HL-60/S4 (cell line): ENCODE measurements at regions not wholly inside any gene's neighbourhood (a gene's known extent, or its start where the extent isn't known, plus 50 kb on each side); places are given as distances from the start of the nearest gene placed in this dataset.
"Not testable (repeated sequence)": the region's sequence is repeated elsewhere in the genome, so short reads cannot be mapped to it uniquely, and the experiment has no call there.

ENCODE experiments used
- in situ Hi-C: fragments of 300-500 bp; cut with MboI; formaldehyde crosslinking; loops from 2 replicates; pipeline ENCODE4 v1.14.3; 2022; ENCODE audit warnings: low sequenced_read_pairs

DNA sequence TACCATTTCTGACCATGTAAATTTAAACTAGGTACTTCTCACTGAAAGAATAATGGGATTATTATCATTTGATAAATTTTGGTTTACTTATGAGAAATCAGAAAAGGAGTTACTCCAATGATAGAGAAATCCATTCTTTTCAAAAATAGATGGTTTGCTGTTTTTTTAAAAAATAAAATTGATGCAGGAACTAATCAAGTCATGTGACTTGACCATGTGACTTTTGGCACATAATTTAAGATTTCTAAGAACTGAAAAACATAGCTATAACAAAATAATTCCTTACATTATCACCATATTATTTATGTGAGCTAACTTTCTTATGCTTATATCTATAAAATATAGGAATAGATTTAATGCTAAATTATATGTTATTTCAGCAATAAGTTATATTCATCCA, 247.1 kb upstream of the FIGN start:
- in situ Hi-C loops = no loop called here

DNA sequence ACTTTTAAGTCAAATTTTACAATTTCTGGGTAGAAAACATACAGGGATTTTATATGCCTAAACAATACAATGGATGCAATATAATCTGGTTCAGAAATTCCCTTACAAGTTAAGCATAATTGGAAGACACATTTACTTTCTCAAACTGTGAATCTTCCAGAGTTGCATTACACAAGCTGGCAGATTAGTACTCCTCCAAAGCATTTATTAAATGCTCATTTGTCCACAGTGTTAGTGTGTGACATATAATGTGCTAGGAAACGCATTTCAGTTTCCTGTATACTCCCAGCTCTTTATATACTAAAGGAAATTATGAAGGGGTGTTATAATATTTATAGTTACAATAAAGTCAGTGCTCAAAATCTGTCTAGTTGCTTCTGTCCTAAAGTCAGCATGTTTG, 239.0 kb upstream of the FIGN start:
- in situ Hi-C loops = no loop called here

DNA sequence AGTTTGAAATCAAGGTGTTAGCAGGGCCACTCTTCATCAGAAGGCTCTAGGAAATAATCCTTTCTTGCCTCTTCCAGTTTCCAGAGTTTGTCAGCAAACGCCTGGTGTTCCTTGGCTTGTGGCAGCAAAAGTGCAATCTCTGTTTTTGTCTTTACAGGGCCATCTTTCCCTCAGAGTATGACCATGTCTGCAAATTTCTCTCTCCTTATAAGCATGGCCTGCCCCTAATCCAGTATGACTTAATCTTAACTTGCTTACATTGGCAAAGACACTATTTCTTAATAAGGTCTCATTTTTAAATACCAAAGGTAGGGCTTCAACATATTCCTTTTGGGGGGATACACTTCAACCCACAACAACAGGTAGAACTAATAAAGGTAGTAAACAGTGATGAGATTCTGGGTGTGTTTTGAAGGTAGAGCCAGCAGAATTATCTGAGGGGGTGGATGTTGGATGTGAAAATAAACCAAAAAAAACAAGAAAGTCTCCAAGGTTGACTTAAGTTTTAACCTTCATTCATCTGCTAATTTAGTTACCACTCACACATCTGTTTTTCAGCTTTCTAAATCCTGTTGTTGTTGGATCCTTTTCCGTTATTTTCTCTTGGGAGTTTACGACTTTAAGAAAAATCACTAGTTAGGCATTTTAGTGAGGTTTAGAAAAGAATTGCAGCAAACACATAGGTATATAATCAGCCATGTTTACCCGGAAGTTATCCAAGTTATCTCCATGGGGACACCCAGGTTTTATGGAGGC, 234.4 kb upstream of the FIGN start:
- in situ Hi-C loops = no loop called here

DNA sequence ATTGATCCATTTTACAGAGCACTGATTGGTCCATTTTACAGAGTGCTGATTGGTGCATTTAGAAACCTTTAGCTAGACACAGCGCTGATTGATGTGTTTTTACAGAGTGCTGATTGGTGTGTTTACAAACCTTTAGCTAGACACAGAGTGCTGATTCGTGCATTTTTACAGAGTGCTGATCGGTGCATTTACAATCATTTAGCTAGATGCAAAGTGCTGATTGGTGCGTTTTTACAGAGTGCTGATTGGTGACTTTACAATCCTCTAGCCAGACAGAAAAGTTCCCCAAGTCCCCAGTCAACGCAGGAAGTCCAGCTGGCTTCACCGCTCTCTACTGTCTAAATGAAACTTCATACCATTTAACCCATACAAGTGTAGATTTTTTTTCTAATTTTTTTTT, 228.5 kb upstream of the FIGN start:
- in situ Hi-C loops = not testable (repeated sequence)

DNA sequence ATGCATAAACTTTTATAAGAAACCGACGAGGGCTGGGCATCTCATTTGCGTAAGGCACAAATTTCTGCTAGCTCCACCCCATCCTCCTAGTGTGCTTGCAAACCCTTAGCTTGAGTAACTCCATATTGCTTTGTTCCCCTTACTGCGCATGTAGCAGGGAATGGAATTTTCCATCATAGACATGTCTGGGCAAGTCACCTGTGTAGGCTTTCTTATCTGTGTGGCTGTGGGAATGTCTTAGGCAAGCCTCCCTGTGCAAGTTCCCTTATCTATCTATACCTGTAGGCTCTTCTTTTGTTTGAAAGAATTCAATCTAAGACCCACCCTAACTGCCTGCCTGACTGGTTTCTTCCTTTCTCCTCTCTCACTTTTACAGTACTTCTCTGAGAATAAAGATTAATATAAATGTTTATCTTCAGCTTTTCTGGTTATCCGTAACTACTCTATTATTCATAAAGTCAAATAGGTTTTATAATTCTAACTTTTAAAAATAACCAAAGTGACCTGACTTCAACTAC, 217.6 kb upstream of the FIGN start:
- in situ Hi-C loops = no loop called here

DNA sequence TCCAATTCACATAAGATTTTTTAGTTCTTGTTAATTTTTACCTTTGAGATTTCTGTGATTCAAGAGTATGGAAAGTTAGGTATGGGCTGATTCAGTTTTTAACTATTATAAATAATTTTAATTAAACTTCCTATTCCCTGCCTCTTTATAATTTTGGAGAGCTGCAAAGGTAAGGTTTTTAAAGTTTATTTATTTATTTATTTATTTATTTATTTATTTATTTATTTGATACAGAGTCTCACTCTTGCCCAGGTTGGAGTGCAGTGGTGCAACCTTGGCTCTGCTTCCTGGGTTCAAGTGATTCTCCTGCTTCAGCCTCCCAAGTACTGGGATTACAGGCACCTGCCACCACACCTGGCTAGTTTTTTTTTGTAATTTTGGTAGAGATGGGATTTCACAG, 215.5 kb upstream of the FIGN start:
- in situ Hi-C loops = no loop called here

DNA sequence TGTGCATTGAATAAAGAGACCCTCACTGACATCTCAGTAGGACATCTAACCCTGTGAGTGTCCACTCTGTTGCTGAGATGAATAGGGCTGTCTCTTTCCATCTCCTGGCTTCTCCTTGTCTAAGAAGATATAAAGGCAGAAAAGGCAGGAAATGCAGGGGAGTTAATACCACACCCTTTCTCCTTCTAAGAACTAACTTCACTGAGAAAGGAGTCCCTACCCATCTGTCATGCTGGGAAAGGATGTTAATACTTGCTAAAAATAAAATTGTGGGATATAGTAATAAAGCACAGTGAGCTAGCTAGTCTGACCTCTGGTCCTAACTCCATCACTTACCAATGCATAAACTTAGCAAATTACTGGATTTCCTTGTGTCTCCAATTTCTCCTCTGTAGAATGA, 213.9 kb upstream of the FIGN start:
- in situ Hi-C loops = no loop called here

DNA sequence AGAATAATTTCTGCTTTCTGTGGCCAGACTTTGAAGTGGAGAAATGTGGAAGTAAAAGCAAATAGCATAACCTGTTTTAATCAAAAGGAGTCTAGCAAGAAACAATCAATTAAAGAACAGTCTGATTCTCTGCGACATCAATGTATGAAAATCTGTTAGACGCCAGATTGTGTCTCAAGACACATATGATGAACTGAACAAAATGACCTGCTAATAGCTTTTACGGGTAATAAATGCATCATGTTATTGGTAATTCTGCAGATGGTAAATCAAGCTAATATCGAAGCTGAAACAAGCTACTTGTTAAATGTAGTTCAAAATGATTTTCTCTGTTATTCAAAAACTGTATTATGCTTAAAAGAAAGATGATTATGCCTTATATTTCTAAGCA, 208.5 kb upstream of the FIGN start:
- in situ Hi-C loops = no loop called here

DNA sequence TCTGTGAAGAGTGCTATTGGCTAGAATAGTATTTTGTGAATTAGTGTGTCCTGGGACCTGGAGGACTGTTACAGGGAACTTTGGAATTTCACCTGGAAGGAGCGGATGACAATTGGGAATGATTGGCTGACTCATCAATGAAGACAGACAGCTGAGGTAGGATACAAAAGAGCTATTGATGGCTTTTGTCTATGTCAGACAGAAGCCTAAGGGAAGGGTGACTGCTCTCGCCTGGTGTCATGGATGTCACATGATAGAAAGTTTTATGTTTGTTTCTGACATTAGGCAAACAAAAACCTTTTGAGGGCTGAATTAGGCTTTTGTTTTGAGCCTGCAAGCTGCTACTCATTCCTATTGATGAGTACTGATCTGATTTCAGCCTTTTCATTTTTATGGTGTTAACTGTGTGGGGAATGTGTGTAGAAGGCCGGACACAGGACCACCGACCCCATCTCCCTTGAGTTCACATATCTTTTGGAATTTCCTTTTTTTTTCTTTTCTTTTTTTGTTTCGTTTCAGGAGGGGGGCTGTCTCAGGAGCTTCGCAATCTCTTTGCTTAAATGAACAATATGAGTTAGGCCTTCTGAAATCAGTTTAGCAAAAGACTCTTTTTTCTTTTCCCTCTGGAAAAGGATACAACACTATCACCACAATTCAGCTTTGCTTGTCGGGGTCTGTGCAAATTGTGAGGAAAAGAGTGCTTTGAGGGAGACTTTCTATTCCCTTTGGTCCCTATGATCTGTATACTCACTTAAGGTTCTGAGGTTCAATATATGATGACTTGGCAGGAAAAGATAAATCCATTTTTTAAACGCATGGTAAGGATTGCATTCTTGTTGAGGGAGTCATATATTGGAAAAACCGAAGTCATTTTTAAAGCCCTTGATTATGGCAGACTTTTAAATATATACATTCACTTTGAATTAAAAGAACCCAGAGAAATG, 207.9 kb upstream of the FIGN start:
- in situ Hi-C loops = no loop called here

DNA sequence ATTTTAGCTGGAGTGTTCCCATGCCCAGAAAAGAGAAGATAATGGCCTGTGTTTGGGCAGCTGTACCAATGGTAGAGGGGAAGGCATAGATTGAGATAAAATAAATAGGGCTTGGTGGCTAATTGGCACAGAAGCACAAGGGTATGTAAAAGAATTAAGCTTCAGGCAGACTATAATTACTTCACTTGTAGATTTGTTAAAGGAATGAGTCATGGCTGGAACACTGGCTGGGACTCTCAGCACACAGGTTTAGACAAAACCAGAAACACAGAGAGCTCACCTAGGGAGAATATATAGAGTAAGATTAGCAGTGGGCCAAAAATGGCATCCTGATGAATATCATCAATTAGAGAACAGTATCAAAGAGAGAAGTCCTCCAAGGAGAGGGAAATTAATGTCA, 198.3 kb upstream of the FIGN start:
- in situ Hi-C loops = no loop called here

DNA sequence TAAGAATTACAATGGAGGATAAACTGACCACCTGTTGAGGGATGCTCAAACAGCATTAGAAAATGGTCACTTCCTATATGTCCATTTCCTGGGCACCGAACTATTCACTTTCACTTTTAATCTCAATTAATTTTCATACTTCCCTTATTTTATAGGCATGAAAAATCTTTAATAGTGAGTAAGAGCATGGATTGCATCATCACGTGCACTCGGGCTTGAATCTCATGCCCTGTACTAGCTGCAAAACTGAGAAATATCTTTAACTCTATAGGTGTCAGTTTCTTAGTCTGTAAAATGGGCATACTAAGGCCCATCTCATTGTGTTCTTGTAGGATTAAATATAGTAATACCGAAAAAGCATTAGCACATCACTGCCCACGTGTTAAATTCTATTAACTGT, 183.9 kb upstream of the FIGN start:
- in situ Hi-C loops = no loop called here

DNA sequence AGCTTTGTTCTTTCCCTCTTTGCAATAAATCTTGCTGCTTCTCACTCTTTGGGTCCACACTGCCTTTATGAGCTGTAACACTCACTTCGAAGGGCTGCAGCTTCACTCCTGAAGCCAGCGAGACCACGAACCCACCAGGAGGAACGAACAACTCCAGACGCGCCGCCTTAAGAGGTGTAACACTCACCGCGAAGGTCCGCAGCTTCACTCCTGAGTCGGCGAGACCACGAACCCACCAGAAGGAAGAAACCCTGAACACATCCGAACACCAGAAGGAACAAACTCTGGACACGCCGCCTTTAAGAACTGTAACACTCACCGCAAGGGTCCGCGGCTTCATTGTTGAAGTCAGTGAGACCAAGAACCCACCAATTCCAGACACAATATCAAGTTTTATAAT, 178.7 kb upstream of the FIGN start:
- in situ Hi-C loops = not testable (repeated sequence)

DNA sequence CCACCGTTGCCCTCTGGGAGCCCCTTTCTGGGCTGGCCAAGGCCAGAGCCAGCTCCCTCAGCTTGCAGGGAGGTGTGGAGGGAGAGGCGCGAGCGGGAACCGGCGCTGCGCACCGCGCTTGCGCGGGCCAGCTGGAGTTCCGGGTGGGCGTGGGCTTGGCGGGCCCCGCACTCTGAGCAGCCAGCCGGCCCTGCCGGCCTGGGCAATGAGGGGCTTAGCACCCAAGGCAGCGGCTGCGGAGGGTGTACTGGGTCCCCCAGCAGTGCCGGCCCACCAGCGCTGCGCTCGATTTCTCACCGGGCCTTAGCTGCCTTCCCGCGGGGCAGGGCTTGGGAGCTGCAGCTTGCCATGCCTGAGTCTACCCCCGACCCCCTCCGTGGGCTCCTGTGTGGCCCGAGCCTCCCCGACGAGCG, 177.7 kb upstream of the FIGN start:
- in situ Hi-C loops = not testable (repeated sequence)

DNA sequence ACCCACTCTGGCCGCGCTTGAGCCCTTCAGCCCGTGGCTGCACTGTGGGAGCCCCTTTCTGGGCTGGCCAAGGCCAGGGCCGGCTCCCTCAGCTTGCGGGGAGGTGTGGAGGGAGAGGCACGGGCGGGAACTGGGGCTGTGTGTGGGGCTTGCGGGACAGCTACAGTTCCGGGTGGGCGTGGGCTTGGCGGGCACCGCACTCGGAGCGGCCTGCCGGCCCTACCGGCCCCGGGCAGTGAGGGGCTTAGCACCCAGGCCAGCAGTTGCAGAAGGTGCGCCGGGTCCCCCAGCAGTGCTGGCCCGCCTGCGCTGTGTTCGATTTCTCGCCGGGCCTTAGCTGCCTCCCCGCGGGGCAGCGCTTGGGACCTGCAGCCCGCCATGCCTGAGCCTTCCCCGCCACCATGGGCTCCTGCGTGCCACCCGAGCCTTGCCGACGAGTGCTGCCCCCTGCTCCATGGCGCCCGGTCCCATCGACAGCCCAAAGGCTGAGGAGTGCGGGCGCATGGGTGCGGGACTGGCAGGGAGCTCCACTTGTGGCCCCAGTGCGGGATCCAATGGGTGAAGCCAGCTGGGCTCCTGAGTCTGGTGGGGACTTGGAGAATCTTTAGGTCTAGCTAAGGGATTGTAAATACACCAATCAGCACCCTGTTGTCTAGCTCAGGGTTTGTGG, 173.7 kb upstream of the FIGN start:
- in situ Hi-C loops = no loop called here

DNA sequence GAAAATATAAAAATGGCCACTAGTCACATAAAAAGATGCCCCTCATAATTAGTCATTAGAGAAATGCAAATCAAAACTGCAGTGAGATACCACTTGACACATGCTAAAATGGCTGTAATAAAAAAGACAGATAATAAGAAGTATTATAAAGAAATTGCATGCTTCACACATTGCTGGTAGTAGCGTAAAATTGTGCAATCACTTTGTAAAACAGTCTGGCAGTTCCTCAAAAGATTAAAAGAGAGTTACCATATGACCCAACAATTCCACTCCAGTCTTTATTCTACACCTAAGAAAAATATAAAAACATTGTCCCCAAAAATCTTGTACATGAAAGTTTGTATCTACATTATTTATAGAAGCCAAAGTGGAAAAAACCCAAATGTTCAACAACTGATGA, 170.6 kb upstream of the FIGN start:
- in situ Hi-C loops = no loop called here

DNA sequence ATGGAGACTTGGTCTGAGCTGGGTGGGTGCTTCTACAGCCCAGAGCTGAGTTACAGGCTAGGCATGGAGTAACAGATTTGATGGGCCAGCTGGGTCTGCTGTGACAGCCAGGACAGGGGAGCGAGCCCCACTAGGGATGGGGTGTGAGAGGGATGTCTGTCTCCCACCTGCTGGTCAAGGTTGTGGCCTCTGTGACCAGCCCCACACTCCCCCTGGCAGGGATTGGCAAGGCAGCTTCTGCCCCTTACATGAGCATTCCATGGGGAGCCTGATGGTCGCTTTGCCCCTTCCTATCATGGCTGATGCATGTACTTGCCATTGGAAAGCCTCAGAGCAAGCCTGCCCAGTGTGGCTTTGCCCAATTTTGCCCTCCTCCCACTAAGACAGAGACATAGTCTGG, 162.0 kb upstream of the FIGN start:
- in situ Hi-C loops = no loop called here

DNA sequence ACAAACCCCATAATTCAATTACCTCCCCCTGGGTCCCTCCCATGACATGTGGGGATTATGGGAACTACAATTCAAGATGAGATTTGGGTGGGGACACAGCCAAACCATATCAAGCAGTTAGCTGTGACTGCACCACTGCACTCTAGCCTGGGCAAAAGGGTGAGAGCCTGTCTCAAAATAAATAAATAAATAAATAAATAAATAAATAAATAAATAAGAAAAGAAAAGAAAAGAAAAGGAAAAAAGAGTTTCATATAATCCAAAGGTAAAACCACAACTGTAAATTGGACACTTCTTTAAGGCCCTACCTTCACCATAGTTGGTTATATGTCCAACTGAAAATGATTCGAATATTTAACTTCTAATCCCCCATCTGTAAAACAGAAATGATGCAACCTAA, 157.6 kb upstream of the FIGN start:
- in situ Hi-C loops = not testable (repeated sequence)

DNA sequence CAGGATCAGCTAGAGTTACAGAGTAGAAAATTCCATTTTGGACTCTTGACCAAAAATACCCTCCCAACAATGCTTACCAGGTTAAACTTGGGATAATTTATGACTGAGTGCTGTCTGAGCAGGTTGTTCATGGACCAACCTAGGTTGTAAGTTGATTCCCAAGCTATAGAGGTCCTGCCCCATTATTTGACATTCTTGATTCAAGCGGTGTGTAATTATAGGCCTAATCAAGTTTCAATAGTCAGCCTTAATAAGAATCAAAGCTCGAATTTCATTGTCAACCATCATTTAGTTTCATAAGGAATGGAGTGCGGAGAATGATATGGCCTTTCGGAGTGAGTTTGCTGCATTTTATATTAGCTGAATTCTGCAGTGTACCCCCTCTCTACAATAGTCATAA, 152.8 kb upstream of the FIGN start:
- in situ Hi-C loops = no loop called here

DNA sequence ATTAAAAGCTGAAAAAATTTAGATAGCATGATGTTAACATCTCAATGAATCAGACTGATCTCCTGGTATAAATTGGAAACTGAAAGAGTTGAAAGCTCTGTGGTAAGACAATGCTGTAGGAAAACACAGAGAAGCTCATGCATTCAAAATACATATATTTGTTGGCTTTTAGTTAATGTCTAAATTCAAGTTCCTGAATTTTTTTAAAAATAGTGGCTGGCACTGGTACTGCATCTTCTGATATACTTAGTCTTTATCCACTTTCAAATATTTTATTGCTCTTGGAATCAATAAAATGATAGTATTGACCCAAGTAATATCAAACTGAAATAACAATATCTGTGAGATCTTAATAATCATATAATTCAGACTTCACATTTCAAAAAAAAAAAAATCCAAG, 151.4 kb upstream of the FIGN start:
- in situ Hi-C loops = no loop called here

DNA sequence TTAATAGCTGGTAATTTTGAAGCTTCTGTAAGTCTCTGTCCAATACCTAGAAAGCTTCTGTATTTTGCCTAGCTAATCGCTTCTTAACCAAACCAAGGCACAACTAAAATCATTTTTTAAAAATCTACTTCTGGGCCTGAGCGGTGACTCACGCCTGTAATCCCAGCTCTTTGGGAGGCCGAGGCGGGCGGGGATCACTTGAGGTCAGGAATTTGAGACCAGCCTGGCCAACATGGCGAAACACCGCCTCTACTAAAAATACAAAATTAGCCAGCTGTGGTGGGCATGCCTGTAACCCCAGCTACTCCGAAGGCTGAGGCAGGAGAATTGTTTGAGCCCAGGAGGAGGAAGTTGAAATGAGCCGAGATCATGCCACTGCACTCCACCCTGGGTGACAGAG, 148.6 kb upstream of the FIGN start:
- in situ Hi-C loops = no loop called here

DNA sequence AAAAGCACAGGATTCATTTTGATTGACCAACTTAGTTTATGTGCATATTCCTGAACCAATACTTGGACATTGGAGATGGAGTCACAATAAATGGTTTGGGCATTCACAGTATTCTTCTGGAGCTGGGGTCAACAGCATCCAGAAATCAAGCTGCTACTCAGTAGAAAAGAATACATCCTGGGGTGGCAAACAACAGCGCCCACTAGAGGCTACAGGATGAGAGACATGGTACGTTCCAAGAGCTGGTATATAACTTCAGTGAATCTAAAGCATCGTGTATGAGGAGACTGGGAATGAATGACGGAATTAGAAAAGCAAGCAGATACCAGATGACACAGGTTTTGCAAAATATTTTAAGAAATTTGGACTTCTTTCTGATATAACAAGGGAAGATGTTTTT, 142.9 kb upstream of the FIGN start:
- in situ Hi-C loops = no loop called here

DNA sequence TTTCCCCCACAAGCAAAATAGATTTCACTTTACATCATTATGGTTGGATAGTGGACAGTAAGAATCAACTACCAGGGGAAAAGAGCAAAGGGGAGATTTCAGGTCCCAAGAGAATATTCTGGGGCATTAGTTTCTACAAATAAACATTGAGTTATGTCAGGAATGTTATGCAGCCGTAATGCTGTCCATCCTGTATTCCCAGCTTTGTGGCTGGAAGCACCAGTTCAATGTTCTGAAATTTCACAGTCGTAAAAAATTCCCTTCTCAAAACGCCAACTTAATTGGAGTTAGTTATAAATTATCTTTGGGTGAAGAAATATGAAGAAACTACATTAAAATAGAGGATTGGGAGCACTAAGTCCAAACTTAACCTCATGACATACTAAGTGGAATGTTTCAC, 141.5 kb upstream of the FIGN start:
- in situ Hi-C loops = no loop called here
